Sigmoid colon (tissue), 3 donors: ENCODE measurements at regions not wholly inside any gene's neighbourhood (a gene's known extent, or its start where the extent isn't known, plus 50 kb on each side); places are given as distances from the start of the nearest gene placed in this dataset.

Source experiments
- CTCF ChIP-seq, 4 experiments: fragments of 450-650 bp in 3 of 4; fragments of 200-600 bp in 1 of 4; IDR thresholded peaks; one replicate each; pipeline ENCODE4 v1.5.1; 2016 to 2019; ENCODE audit warnings: antibody characterized with exemption in 4 of 4, mild to moderate bottlenecking in 3 of 4, moderate library complexity in 2 of 4
- POLR2A ChIP-seq, 2 donors: fragments of 450-650 bp; IDR thresholded peaks; one replicate each; pipeline ENCODE4 v1.6.1; 2016; ENCODE audit warnings: antibody characterized with exemption in 2 of 2, mild to moderate bottlenecking in 2 of 2, moderate library complexity in 2 of 2

- no peak for TF ChIP-seq CTCF (IDR thresholded peaks at IDR 0.05)
- TF ChIP-seq POLR2A (IDR thresholded peaks at IDR 0.05) = no peak
Observed at GRCh38 chr17:79503126-79503839, 107.6 kb downstream of the RBFOX3 start.
